Neuronal stem cell (in vitro differentiated cells): ENCODE measurements at regions not wholly inside any gene's neighbourhood (a gene's known extent, or its start where the extent isn't known, plus 50 kb on each side); places are given as distances from the start of the nearest gene placed in this dataset.

Experiments used
- DNase-seq: peaks from one replicate; pipeline ENCODE4 v3.0.0-alpha.2; 2013; ENCODE audit warnings: low spot score
- H2AFZ ChIP-seq: one replicate; pipeline ENCODE4 v1.6.1; 2013; ENCODE audit warnings: mild to moderate bottlenecking, low read length, inconsistent platforms
- H2AK5ac ChIP-seq: 2 replicates; pipeline ENCODE4 v1.6.1; 2013; ENCODE audit warnings: low read depth, mild to moderate bottlenecking, inconsistent platforms, low read length, moderate library complexity, mixed read lengths
- H2BK120ac ChIP-seq: 2 replicates; pipeline ENCODE4 v1.6.1; 2013; ENCODE audit warnings: low read depth, mild to moderate bottlenecking, inconsistent platforms, low read length, moderate library complexity, mixed read lengths
- H2BK12ac ChIP-seq: one replicate; pipeline ENCODE4 v1.6.1; 2013; ENCODE audit warnings: low read length, inconsistent platforms
- H2BK15ac ChIP-seq: 2 replicates; pipeline ENCODE4 v1.6.1; 2013; ENCODE audit warnings: mild to moderate bottlenecking, low read length, inconsistent platforms, mixed read lengths
- H2BK5ac ChIP-seq: one replicate; pipeline ENCODE4 v1.6.1; 2013; ENCODE audit warnings: inconsistent platforms, mild to moderate bottlenecking, low read length, moderate library complexity
- H3K14ac ChIP-seq: one replicate; pipeline ENCODE4 v1.6.1; 2013; ENCODE audit warnings: low read length, inconsistent platforms
- H3K18ac ChIP-seq: 2 replicates; pipeline ENCODE4 v1.6.1; 2013; ENCODE audit warnings: low read length, inconsistent platforms
- H3K23ac ChIP-seq: 2 replicates; pipeline ENCODE4 v1.6.1; 2013; ENCODE audit warnings: low read depth, mild to moderate bottlenecking, mixed read lengths, low read length, inconsistent platforms; ENCODE audit not compliant: poor library complexity
- H3K27ac ChIP-seq: replicated peaks from 3 replicates; pipeline ENCODE4 v1.5.1; 2013; ENCODE audit warnings: low read length, inconsistent platforms
- H3K27me3 ChIP-seq, 3 experiments: 2 replicates each; pipeline ENCODE4 v1.6.1; 2013; ENCODE audit warnings: low read length in 3 of 3, mild to moderate bottlenecking in 2 of 3, inconsistent platforms in 1 of 3, low read depth in 1 of 3, mixed read lengths in 1 of 3, moderate library complexity in 1 of 3; ENCODE audit not compliant: control insufficient read depth in 3 of 3, insufficient read depth in 3 of 3
- H3K36me3 ChIP-seq, 2 donors: replicated peaks in 1 of 2; 2 replicates each; pipeline ENCODE4 v1.6.1; 2013; ENCODE audit warnings: low read length in 2 of 2; ENCODE audit not compliant: control insufficient read depth in 2 of 2, insufficient read depth in 2 of 2
- H3K4ac ChIP-seq: 2 replicates; pipeline ENCODE4 v1.6.1; 2013; ENCODE audit warnings: inconsistent platforms, mild to moderate bottlenecking, low read length, moderate library complexity
- H3K4me1 ChIP-seq, 2 donors: 1 replicate in 1 of 2; 2 replicates in 1 of 2; pipeline ENCODE4 v1.6.1; 2013; ENCODE audit warnings: low read length in 2 of 2, low read depth in 1 of 2; ENCODE audit not compliant: control insufficient read depth in 2 of 2, insufficient read depth in 1 of 2
- H3K4me2 ChIP-seq: one replicate; pipeline ENCODE4 v1.6.1; 2013; ENCODE audit warnings: mild to moderate bottlenecking, low read length, inconsistent platforms; ENCODE audit not compliant: insufficient read depth, poor library complexity, severe bottlenecking
- H3K4me3 ChIP-seq, 2 donors: 2 replicates each; pipeline ENCODE4 v1.5.1; 2013; ENCODE audit warnings: low read length in 2 of 2, mild to moderate bottlenecking in 2 of 2, inconsistent platforms in 1 of 2, moderate library complexity in 1 of 2
- H3K79me1 ChIP-seq: one replicate; pipeline ENCODE4 v1.6.1; 2013; ENCODE audit warnings: low read depth, mild to moderate bottlenecking, inconsistent platforms, low read length, moderate library complexity
- H3K9ac ChIP-seq: one replicate; pipeline ENCODE4 v1.6.1; 2013; ENCODE audit warnings: mild to moderate bottlenecking, low read depth, low read length, inconsistent platforms; ENCODE audit not compliant: poor library complexity
- H3K9me3 ChIP-seq, 2 donors: replicated peaks in 1 of 2; 2 replicates each; pipeline versions ENCODE3 to v1.6.1; 2013; ENCODE audit warnings: low read length in 2 of 2, mild to moderate bottlenecking in 2 of 2, inconsistent platforms in 1 of 2, low read depth in 1 of 2, mixed read lengths in 1 of 2, moderate library complexity in 1 of 2; ENCODE audit not compliant: control insufficient read depth in 2 of 2, insufficient read depth in 1 of 2
- H4K8ac ChIP-seq: one replicate; pipeline ENCODE4 v1.6.1; 2013; ENCODE audit warnings: low read depth, mild to moderate bottlenecking, inconsistent platforms, low read length, moderate library complexity
- H4K91ac ChIP-seq: one replicate; pipeline ENCODE4 v1.6.1; 2013; ENCODE audit warnings: low read length, low read depth, mild to moderate bottlenecking, inconsistent platforms; ENCODE audit not compliant: poor library complexity
- WGBS, 2 donors: extraction: QIAGEN DNeasy Blood & Tissue Kit; methylation state at CpG; one replicate each; pipeline ENCODE4 v1.1.7; 2013; ENCODE audit warnings: missing lambda C conversion rate in 2 of 2, mixed read lengths in 1 of 2; ENCODE audit not compliant: insufficient read length in 2 of 2, insufficient replicate concordance in 1 of 2; ENCODE audit errors: extremely low coverage in 2 of 2; 5-methylcytosine and 5-hydroxymethylcytosine counted together

DNA sequence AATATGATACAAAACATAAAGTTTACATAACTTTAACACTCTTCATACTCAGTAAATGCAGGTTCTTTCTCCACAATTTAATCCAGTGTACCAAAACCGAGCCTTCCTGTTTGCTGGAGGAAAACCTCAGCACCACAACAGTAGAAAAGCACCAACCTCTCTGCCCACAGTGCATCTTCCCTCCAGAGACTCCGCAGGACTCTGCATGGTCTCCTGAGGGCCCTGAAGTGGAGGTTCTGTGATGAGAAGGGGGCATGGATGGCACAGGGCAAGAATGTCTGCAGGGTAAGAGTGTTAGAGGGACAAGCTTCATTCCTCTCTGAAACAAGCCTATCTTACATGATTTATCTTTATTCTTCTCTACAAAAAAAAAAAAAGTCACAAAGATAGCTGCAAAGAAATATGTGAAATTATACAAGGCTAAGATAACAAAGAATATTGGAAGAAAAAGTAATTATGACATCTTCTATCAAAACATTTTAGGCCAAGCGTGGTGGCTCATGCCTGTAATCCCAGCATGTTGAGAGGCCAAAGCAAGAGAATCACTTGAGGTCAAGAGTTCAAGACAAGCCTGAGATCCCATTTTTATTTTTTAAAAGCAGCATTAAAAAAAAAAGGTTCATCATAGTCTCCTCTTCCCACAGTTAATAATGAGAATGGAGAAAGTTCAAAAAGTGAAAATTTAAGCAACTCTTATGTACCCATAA is 102.0 kb downstream of the VPREB1 start:
- no peaks in the 10 kb centered on the region for H3K36me3 ChIP-seq
- DNase-seq, result no peak
- no peak overlapping the region for H3K23ac ChIP-seq
- H3K4me2 ChIP-seq, result no peak overlapping the region
- H2BK15ac ChIP-seq, result no peak overlapping the region
- H2BK5ac ChIP-seq, result no peak overlapping the region
- no peak overlapping the region for H2BK12ac ChIP-seq
- no peak overlapping the region for H3K9ac ChIP-seq
- H3K9me3 ChIP-seq, result peaks cover 0 to 1% of the 10 kb centered on the region in 2 donors
- no peak overlapping the region for H2AK5ac ChIP-seq
- no peak overlapping the region for H3K14ac ChIP-seq
- H3K18ac ChIP-seq, result no peak overlapping the region
- no CpG with 5 or more reads among the region's 3 CpGs for WGBS, 2 donors
- peaks cover 0 to 37% (median 7%) of the 10 kb centered on the region in 3 experiments for H3K27me3 ChIP-seq
- no peak overlapping the region for H3K27ac ChIP-seq
- no peak overlapping the region for H3K4ac ChIP-seq
- H4K8ac ChIP-seq, result no peak overlapping the region
- H3K4me1 ChIP-seq, result peaks cover 4 to 12% of the 10 kb centered on the region in 2 donors
- H4K91ac ChIP-seq, result no peak overlapping the region
- H3K4me3 ChIP-seq, result no peak overlapping the region
- no peaks in the 10 kb centered on the region for H3K79me1 ChIP-seq
- no peak overlapping the region for H2AFZ ChIP-seq
- H2BK120ac ChIP-seq, result no peak overlapping the region

DNA sequence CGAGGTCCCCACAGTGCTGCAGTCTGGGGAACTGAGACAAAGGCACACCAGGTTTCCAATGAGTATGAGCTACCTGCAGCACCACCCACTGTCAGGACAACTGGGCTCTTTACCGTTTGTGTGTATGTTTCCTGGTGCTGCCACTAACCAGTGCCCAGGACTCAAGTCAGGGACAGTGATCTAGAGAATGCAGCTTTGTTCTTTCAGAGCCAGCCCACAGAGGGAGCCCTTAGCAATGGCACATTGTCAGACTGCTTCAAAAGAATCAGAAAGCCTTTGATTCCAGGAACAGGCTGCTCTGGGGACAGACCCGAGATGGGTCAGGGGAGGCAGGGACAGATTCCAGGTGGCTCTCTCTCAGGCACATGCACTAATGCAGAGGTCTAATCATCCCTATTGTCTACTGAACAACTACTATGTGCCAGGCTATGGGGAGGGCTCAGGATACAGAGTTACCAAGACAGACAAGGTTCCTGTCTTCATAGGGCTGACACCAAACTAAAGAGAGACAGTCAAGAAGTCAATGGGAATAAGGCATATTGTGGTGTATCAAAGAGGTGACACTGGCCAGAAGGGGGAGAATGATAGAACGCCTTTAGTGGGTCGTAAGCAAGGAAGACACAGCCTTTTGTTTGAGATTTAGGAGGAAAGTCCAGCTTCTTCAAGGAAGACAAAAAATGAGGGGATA is 103.7 kb downstream of the VPREB1 start:
- Histone ChIP-seq H3K4ac (no peak overlapping the region), H3K4me1 (peaks cover 4 to 12% of the 10 kb centered on the region in 2 donors), H3K27me3 (peaks cover 0 to 48% (median 5%) of the 10 kb centered on the region in 3 experiments), H3K18ac (peak overlapping the region; percentile 54), H3K9ac (no peak overlapping the region), H2BK120ac (no peak overlapping the region), H4K91ac (no peak overlapping the region), H2BK12ac (no peak overlapping the region), H3K4me2 (no peak overlapping the region), H3K27ac (no peak overlapping the region), H2BK15ac (no peak overlapping the region), H3K14ac (no peak overlapping the region), H2AK5ac (no peak overlapping the region), H4K8ac (no peak overlapping the region), H2AFZ (no peak overlapping the region), H3K23ac (peak overlapping the region; percentile 66), H3K79me1 (no peaks in the 10 kb centered on the region), H3K36me3 (no peaks in the 10 kb centered on the region), H3K9me3 (no peaks in the 10 kb centered on the region), H2BK5ac (no peak overlapping the region), H3K4me3 (no peak overlapping the region)
- peak; percentile 31 for DNase-seq
- WGBS, 2 donors, result no CpG with 5 or more reads among the region's 5 CpGs

DNA sequence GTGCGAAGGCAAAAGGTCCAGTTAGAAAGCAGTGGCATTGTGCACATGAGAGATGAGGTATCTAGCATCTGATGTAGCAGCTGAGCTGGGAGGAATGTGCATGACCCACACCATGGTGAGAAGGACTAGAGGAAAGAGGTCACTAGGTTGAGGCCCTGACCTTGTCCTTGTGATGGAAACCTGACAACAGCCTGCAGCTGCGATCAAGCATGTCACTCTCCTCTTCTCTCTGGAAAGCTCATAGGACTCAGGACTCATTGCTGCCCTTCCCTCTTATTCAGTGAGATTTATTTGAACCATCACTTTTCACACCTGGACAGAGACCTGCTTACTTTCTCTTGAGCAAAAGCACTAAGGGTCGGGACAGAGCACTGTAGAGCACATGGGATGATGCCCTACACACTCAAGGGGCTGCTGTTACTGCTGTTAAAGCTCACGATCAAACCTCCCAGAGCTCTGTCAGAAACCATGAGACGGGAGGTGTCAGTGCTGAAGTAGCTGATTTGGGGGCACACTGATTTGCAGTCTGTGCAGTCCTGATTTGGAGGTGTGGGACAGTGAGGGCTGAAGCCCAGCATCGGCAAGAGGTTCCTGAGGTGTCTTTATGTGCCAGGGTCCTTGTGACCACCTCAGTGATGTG is 104.3 kb downstream of the VPREB1 start:
- Histone ChIP-seq H3K14ac (no peak overlapping the region), H2BK120ac (no peak overlapping the region), H2BK5ac (no peak overlapping the region), H2AK5ac (no peak overlapping the region), H2BK12ac (no peak overlapping the region), H4K91ac (no peak overlapping the region), H3K27ac (no peak overlapping the region), H2AFZ (no peak overlapping the region), H3K27me3 (peaks cover 0 to 48% (median 8%) of the 10 kb centered on the region in 3 experiments), H3K18ac (no peak overlapping the region), H3K23ac (no peak overlapping the region), H3K9me3 (no peaks in the 10 kb centered on the region), H3K9ac (no peak overlapping the region), H3K4me1 (peaks cover 4 to 12% of the 10 kb centered on the region in 2 donors), H3K4me2 (no peak overlapping the region), H2BK15ac (no peak overlapping the region), H3K4ac (no peak overlapping the region), H4K8ac (no peak overlapping the region), H3K4me3 (no peak overlapping the region), H3K36me3 (no peaks in the 10 kb centered on the region), H3K79me1 (no peaks in the 10 kb centered on the region)
- WGBS, 2 donors, result no CpG with 5 or more reads among the region's 6 CpGs
- no peak for DNase-seq

DNA sequence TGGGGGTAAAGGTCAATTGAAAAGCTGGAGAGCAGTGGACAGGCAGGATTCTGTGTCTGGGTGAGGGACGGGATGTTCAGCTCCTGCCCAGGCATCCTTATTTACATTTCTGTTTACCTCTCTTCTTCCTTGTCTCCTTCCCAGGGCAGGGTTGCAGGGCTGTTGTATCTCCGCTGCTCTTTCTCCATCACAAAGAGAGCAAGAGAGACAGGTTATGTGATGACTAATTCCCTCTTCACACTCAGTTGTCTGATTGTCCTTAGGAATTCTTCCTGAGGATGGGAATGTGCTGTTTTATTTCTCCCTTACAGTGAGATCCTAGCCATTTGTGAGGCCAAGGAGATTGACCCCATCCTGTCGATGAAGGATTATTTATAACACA is 104.9 kb downstream of the VPREB1 start:
- H3K36me3 ChIP-seq, result no peaks in the 10 kb centered on the region
- no peak overlapping the region for H4K8ac ChIP-seq
- H3K27ac ChIP-seq, result no peak overlapping the region
- no peak overlapping the region for H3K4ac ChIP-seq
- no peak overlapping the region for H3K14ac ChIP-seq
- H3K9ac ChIP-seq, result no peak overlapping the region
- H2BK5ac ChIP-seq, result no peak overlapping the region
- no peaks in the 10 kb centered on the region for H3K9me3 ChIP-seq
- no peak overlapping the region for H3K23ac ChIP-seq
- peaks cover 4 to 12% of the 10 kb centered on the region in 2 donors for H3K4me1 ChIP-seq
- no peak overlapping the region for H2BK12ac ChIP-seq
- no peak overlapping the region for H3K18ac ChIP-seq
- H3K4me2 ChIP-seq, result no peak overlapping the region
- no peak overlapping the region for H2BK120ac ChIP-seq
- H3K79me1 ChIP-seq, result no peaks in the 10 kb centered on the region
- no peak overlapping the region for H2BK15ac ChIP-seq
- WGBS, 2 donors, result no CpG with 5 or more reads among the region's 3 CpGs
- H2AK5ac ChIP-seq, result no peak overlapping the region
- H3K4me3 ChIP-seq, result no peak overlapping the region
- H2AFZ ChIP-seq, result no peak overlapping the region
- no peak for DNase-seq
- no peak overlapping the region for H4K91ac ChIP-seq
- peaks cover 0 to 46% (median 10%) of the 10 kb centered on the region in 3 experiments for H3K27me3 ChIP-seq
